HG03571 (cell line): ENCODE measurements at regions not wholly inside any gene's neighbourhood (a gene's known extent, or its start where the extent isn't known, plus 50 kb on each side); places are given as distances from the start of the nearest gene placed in this dataset.
"Not testable (repeated sequence)": the region's sequence is repeated elsewhere in the genome, so short reads cannot be mapped to it uniquely, and the experiment has no call there.

Experiments
- ATAC-seq: cut with Tn5 transposase; IDR thresholded peaks from one replicate; pipeline ENCODE4 v1.9.1; 2021; ENCODE audit not compliant: unreplicated experiment

- no peak for ATAC-seq
These were observed 636.6 kb downstream of the TNS3 start for GRCh38 chr7:46945328-46945727.

GRCh38 chr7:46943996-46944395 lies 637.9 kb downstream of the TNS3 start:
- ATAC-seq, result no peak

GRCh38 chr7:46942574-46942973 lies 639.3 kb downstream of the TNS3 start:
- ATAC-seq, result no peak

- ATAC-seq, result no peak
These were observed 641.7 kb downstream of the TNS3 start for GRCh38 chr7:46940178-46940577.

GRCh38 chr7:46939558-46939957 lies 642.4 kb downstream of the TNS3 start:
- no peak for ATAC-seq

GRCh38 chr7:46939089-46939488 lies 642.8 kb downstream of the TNS3 start:
- no peak for ATAC-seq

- ATAC-seq, result no peak
These were observed 644.1 kb downstream of the TNS3 start for GRCh38 chr7:46937826-46938225.

- no peak for ATAC-seq
These were observed 647.6 kb downstream of the TNS3 start for GRCh38 chr7:46934198-46934825.

- ATAC-seq, result no peak
These were observed 648.3 kb downstream of the TNS3 start for GRCh38 chr7:46933596-46933995.

- no peak for ATAC-seq
These were observed 649.1 kb downstream of the TNS3 start for GRCh38 chr7:46932676-46933424.

- ATAC-seq, result no peak
These were observed 649.6 kb downstream of the TNS3 start for GRCh38 chr7:46932306-46932675.

GRCh38 chr7:46930366-46930765 lies 651.5 kb downstream of the TNS3 start:
- ATAC-seq, result no peak

- ATAC-seq, result no peak
These were observed 652.6 kb downstream of the TNS3 start for GRCh38 chr7:46929359-46929758.

- ATAC-seq, result no peak
These were observed 653.2 kb downstream of the TNS3 start for GRCh38 chr7:46928719-46929118.

- ATAC-seq, result no peak
These were observed 654.6 kb downstream of the TNS3 start for GRCh38 chr7:46927131-46927810.

GRCh38 chr7:46916581-46916980 lies 665.3 kb downstream of the TNS3 start:
- no peak for ATAC-seq

- ATAC-seq, result no peak
These were observed 669.2 kb downstream of the TNS3 start for GRCh38 chr7:46912692-46913091.

GRCh38 chr7:46909601-46910051 lies 672.3 kb downstream of the TNS3 start:
- no peak for ATAC-seq

GRCh38 chr7:46908770-46909169 lies 673.1 kb downstream of the TNS3 start:
- no peak for ATAC-seq

GRCh38 chr7:46904523-46904922 lies 677.4 kb downstream of the TNS3 start:
- ATAC-seq, result not testable (repeated sequence)

- no peak for ATAC-seq
These were observed 679.4 kb downstream of the TNS3 start for GRCh38 chr7:46902463-46902862.
